Transverse colon (tissue), 4 donors: ENCODE measurements at regions not wholly inside any gene's neighbourhood (a gene's known extent, or its start where the extent isn't known, plus 50 kb on each side); places are given as distances from the start of the nearest gene placed in this dataset.

Experiments used
- DNase-seq: peaks from one replicate; pipeline ENCODE4 v3.0.0-alpha.2; 2019
- H3K27ac ChIP-seq, 4 donors: fragments of 200-600 bp; sonication (generic); 2 replicates each; pipeline ENCODE4 v1.5.1; 2016 to 2018; ENCODE audit warnings: inconsistent platforms in 4 of 4
- H3K27me3 ChIP-seq: fragments of 200-600 bp; sonication (generic); 2 replicates; pipeline ENCODE4 v1.5.1; 2017; ENCODE audit warnings: inconsistent platforms
- H3K36me3 ChIP-seq, 4 donors: fragments of 200-600 bp; sonication (generic); 2 replicates each; pipeline ENCODE4 v1.5.1; 2017 to 2019; ENCODE audit warnings: inconsistent platforms in 4 of 4
- H3K4me1 ChIP-seq, 4 donors: fragments of 200-600 bp; sonication (generic); 2 replicates each; pipeline ENCODE4 v1.5.1; 2017 to 2020; ENCODE audit warnings: inconsistent platforms in 4 of 4
- H3K4me3 ChIP-seq, 4 donors: fragments of 200-600 bp; sonication (generic); 1 replicate in 1 of 4; 2 replicates in 3 of 4; pipeline versions ENCODE4 v1.5.1 to v1.6.1; 2017 to 2019; ENCODE audit warnings: inconsistent platforms in 4 of 4
- H3K9me3 ChIP-seq, 2 donors: fragments of 200-600 bp; sonication (generic); 2 replicates each; pipeline ENCODE4 v1.5.1; 2017 to 2019; ENCODE audit warnings: inconsistent platforms in 2 of 2
- CTCF ChIP-seq, 5 experiments: fragments of 200-600 bp in 3 of 5; fragments of 450-650 bp in 2 of 5; sonication (generic) in 3 of 5; IDR thresholded peaks; 1 replicate in 2 of 5; 2 replicates in 3 of 5; pipeline ENCODE4 v1.5.1; 2016 to 2017; ENCODE audit warnings: antibody characterized with exemption in 5 of 5, inconsistent platforms in 3 of 5, mild to moderate bottlenecking in 2 of 5, moderate library complexity in 1 of 5
- EP300 ChIP-seq: sonication (generic); formaldehyde crosslinking; IDR thresholded peaks from one replicate; pipeline ENCODE4 v1.6.1; 2017; ENCODE audit warnings: antibody characterized with exemption, low read depth
- POLR2A ChIP-seq: fragments of 450-650 bp; IDR thresholded peaks from one replicate; pipeline ENCODE4 v1.6.1; 2016; ENCODE audit warnings: antibody characterized with exemption, mild to moderate bottlenecking, moderate library complexity
- POLR2AphosphoS5 ChIP-seq, 3 donors: sonication (generic); formaldehyde crosslinking; IDR thresholded peaks; one replicate each; pipeline ENCODE4 v1.6.1; 2016; ENCODE audit warnings: antibody characterized with exemption in 3 of 3
- WGBS, 2 donors: methylation state at CpG; one replicate each; pipeline ENCODE4 v1.1.5; 2018; ENCODE audit warnings: low coverage in 1 of 2; 5-methylcytosine and 5-hydroxymethylcytosine counted together
- in situ Hi-C, 4 donors: fragments of 200-750 bp; cut with MboI; loops; one replicate each; pipeline versions ENCODE4 v1.15.0 to v1.15.1; 2017; ENCODE audit warnings: low sequenced_read_pairs in 3 of 4, low pct_ligation_motif_present in 1 of 4, low pct_unique_long_range_greater_than_20kb in 1 of 4
- intact Hi-C: fragments of 100-400 bp; cut with DNase I; formaldehyde crosslinking; loops from one replicate; pipeline ENCODE4 v1.15.1; 2023; ENCODE audit warnings: low total_unique reads

GRCh38 chr5:101390151-101390908 is 487.2 kb upstream of the ST8SIA4 start:
- Histone ChIP-seq H3K9me3 (no peaks in the 10 kb centered on the region), H3K36me3 (no peaks in the 10 kb centered on the region), H3K4me1 (no peaks in the 10 kb centered on the region), H3K4me3 (no peak overlapping the region), H3K27ac (no peak overlapping the region), H3K27me3 (no peaks in the 10 kb centered on the region)
- DNase-seq = no peak
- in situ Hi-C loops = loop anchor here in 1 of 4 donors (25.0 kb wide), 1 partner anchor 778 kb away; no protein-coding TSS in a partner anchor
- no peak for TF ChIP-seq POLR2AphosphoS5 (IDR thresholded peaks at IDR 0.05)
- TF ChIP-seq CTCF (IDR thresholded peaks at IDR 0.05) = peak; percentile 25 to 51 (median 46)
- intact Hi-C loops = no loop called here
- WGBS, 2 donors = 13% methylated on average over 4 of the region's 4 CpGs

- intact Hi-C loops (no loop called here), in situ Hi-C loops (loop anchor here in 1 of 4 donors (25.0 kb wide), 1 partner anchor 773 kb away; no protein-coding TSS in a partner anchor)
- TF ChIP-seq CTCF (IDR thresholded peaks at IDR 0.05) (no peak), EP300 (no peak), POLR2AphosphoS5 (IDR thresholded peaks at IDR 0.05) (no peak), POLR2A (no peak)
- Histone ChIP-seq H3K4me3 (no peak overlapping the region), H3K27ac (no peak overlapping the region), H3K36me3 (no peaks in the 10 kb centered on the region), H3K4me1 (no peaks in the 10 kb centered on the region), H3K27me3 (no peaks in the 10 kb centered on the region), H3K9me3 (no peaks in the 10 kb centered on the region)
- DNase-seq = no peak
- WGBS, 2 donors = 97% methylated on average over 1 of the region's 1 CpG; no CpG with 5 or more reads in 1 of the 2 donors
Measured at GRCh38 chr5:101385276-101385675, 482.2 kb upstream of the ST8SIA4 start.

GRCh38 chr5:101370181-101370580 is 467.1 kb upstream of the ST8SIA4 start:
- Histone ChIP-seq H3K9me3 (no peaks in the 10 kb centered on the region), H3K4me3 (no peak overlapping the region), H3K4me1 (no peaks in the 10 kb centered on the region), H3K27ac (no peak overlapping the region), H3K27me3 (no peaks in the 10 kb centered on the region), H3K36me3 (no peaks in the 10 kb centered on the region)
- in situ Hi-C loops (no loop called here), intact Hi-C loops (no loop called here)
- DNase-seq = no peak
- TF ChIP-seq POLR2A = no peak
- no peak for TF ChIP-seq EP300
- TF ChIP-seq POLR2AphosphoS5 (IDR thresholded peaks at IDR 0.05) = no peak
- no peak for TF ChIP-seq CTCF (IDR thresholded peaks at IDR 0.05)
- WGBS, 2 donors = 54 to 62% methylated on average over 8 of the region's 8 CpGs

GRCh38 chr5:101364469-101364868 is 461.4 kb upstream of the ST8SIA4 start:
- intact Hi-C loops = no loop called here
- in situ Hi-C loops = no loop called here
- TF ChIP-seq EP300 (no peak), CTCF (IDR thresholded peaks at IDR 0.05) (no peak), POLR2AphosphoS5 (IDR thresholded peaks at IDR 0.05) (no peak), POLR2A (no peak)
- no peak overlapping the region for H3K4me3 ChIP-seq
- no peaks in the 10 kb centered on the region for H3K27me3 ChIP-seq
- no peak for DNase-seq
- H3K4me1 ChIP-seq = no peaks in the 10 kb centered on the region
- H3K9me3 ChIP-seq = no peaks in the 10 kb centered on the region
- WGBS, 2 donors = 15 to 43% methylated on average over 4 of the region's 4 CpGs
- no peak overlapping the region for H3K27ac ChIP-seq
- H3K36me3 ChIP-seq = no peaks in the 10 kb centered on the region
